HG02884 (cell line): ENCODE measurements at regions not wholly inside any gene's neighbourhood (a gene's known extent, or its start where the extent isn't known, plus 50 kb on each side); places are given as distances from the start of the nearest gene placed in this dataset.

Experiments used
- ATAC-seq: cut with Tn5 transposase; IDR thresholded peaks from one replicate; pipeline ENCODE4 v1.9.1; 2021; ENCODE audit warnings: mild to moderate bottlenecking, moderate library complexity; ENCODE audit not compliant: unreplicated experiment

DNA sequence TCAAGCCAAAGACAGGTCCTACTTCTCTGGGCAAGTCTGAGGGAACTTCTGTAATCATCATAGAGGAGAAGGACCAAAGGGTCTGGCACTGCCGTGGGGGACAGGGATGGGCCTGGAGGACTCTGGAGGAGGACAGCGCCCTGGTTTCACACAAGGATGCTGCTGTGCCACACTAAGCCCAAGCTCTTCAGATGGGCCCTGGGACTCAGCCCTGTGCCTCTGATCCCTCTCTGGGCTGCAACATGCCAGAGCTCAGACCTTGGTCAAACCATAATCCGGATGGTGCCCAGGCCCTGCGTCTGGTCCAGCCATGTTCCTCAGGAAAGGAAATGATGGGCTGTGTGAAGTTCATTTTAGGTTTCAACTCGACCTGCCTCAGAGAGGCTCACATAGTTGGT, 222.0 kb upstream of the COPS8 start:
- ATAC-seq: no peak

DNA sequence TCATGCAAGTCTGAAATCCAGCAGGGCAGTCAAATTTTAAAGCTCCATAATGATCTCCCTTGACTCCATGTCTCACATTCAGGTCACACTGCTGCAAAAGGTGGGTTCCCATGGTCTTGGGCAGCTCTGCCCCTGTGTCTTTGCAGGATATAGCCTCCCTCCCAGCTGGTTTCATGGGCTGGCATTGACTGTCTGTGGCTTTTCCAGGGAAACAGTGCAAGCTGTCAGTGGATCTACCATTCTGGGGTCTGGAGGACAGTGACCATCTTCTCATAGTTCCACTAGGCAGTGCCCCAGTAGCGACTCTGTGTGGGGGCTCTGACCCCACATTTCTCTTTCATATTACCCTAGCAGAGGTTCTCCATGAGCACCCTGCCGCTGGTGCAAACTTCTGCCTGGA, 220.6 kb upstream of the COPS8 start:
- ATAC-seq: no peak

- ATAC-seq: no peak
Observed at GRCh38 chr2:236866542-236867340, 218.9 kb upstream of the COPS8 start.

- no peak for ATAC-seq
Observed at GRCh38 chr2:236867441-236868260, 218.0 kb upstream of the COPS8 start.

- ATAC-seq: no peak
Observed at GRCh38 chr2:236870370-236870769, 215.3 kb upstream of the COPS8 start.

GRCh38 chr2:236871500-236872001, 214.1 kb upstream of the COPS8 start:
- no peak for ATAC-seq

GRCh38 chr2:236872015-236872414, 213.7 kb upstream of the COPS8 start:
- ATAC-seq: no peak

GRCh38 chr2:236872981-236873380, 212.7 kb upstream of the COPS8 start:
- ATAC-seq: no peak

DNA sequence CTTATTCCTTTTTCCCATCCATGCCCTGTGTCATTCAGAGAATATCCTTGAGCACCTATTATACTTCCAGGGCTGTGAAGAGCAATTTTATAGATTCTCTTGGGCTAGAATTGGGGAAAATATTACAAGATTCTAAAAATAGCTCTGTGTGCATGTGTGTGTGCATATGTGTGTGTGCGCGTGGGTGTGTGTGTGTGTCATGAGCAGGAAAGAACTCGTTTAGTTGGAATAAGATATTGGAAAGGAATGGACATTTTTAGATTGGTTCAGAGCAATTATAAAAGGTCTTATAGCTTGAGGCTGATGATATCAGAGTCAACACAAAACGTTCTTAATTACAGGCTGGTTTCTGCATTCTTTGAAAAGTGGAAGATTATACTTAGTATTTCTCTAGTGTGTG, 212.1 kb upstream of the COPS8 start:
- ATAC-seq: no peak

DNA sequence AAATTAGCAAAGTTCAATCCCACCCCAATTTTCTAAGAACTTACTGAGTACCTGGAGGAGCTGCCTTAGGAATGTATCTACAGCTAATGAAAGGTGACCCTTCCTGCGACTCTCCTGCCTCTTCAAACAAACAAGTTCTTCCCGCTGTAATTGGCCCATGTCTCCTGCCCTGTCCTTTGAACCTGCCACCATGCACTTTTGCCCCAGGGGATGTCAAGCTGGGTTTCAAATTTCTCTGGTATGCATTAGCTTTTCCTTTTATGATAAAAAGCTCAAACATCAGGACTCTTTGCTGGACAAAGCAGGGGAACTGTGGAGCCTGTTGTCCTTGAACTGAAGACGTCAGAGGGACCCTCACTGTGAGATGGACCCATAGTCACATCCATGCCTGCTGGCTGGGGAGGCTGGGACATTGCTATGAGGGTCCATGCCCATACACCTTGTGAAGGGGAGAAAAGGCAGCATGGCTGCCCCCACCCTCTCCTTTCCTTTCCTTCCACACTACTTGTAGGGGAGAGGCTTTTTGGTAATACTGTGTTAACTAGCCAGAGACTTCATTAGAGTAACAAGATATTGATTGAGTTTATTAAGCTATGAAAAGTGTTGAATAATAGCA, 210.7 kb upstream of the COPS8 start:
- no peak for ATAC-seq

DNA sequence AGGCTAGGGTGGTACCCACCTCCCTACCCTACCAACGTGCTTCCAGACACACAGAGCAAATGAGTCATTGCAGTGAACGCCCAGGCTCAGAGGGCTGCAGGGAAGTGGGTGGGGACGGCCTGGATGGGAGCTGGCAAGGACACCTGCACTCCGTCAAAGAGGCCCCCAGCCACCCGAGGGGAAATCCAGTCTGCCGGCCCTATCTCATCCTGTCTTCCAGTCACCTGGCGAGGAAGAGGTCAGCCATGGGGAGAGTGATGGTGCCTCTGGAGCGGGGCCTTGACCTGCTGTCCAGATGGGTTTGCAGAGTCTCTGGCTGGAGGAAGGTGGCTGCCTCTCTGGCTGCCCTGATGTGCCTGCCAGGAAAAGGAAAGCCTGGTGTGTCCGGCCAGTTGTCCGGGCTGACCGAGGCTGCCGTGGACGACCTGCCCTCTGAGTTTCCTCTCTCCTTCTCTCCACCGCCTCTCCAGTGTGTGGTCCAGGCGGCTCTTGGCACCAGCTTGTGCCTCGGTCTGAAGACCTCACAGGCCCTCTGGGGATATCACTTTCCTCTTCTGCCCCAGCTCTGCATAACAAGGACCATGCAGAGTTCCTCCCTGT, 209.7 kb upstream of the COPS8 start:
- ATAC-seq: no peak

- ATAC-seq: no peak
Observed at GRCh38 chr2:236876642-236877041, 209.0 kb upstream of the COPS8 start.

DNA sequence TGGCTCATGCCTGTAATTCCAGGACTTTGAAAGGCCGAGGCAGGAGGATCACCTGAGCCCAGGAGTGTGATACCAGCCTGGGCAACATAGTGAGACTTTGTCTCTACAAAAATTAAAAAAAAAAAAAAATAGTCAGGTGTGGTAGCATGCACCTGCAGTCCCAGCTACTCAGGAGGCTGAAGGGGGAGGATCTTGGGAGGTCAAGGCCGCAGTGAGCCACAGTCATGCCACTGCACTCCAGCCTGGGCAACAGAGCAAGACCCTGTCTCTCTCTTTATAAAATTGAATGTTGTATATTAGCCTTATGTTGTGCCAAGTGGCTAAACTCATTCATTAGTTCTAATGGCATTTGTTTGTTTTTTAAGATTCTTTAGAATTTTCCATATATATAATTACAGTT, 207.7 kb upstream of the COPS8 start:
- no peak for ATAC-seq

- no peak for ATAC-seq
Observed at GRCh38 chr2:236879416-236879963, 206.2 kb upstream of the COPS8 start.

DNA sequence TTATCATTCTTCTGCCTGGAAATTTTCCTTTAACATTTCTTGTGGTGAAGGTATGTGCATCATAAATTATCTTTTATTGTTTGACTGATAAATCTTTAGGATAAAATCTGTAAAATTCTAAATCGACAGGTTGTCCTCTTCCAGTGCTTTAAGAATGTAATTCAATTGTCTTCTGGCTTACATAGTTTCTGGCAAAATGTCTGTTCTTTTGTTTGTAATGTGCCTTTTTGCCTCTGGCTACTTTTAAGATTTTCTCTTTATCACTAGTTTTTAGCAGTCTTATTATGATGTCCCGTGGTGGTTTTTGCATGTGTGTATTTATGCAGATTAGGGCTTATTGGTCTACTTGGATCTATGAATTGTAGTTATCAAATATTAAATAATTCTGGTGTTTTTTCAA, 203.6 kb upstream of the COPS8 start:
- ATAC-seq: no peak

- no peak for ATAC-seq
Observed at GRCh38 chr2:236882930-236883329, 202.8 kb upstream of the COPS8 start.

GRCh38 chr2:236883819-236884218, 201.9 kb upstream of the COPS8 start:
- no peak for ATAC-seq

DNA sequence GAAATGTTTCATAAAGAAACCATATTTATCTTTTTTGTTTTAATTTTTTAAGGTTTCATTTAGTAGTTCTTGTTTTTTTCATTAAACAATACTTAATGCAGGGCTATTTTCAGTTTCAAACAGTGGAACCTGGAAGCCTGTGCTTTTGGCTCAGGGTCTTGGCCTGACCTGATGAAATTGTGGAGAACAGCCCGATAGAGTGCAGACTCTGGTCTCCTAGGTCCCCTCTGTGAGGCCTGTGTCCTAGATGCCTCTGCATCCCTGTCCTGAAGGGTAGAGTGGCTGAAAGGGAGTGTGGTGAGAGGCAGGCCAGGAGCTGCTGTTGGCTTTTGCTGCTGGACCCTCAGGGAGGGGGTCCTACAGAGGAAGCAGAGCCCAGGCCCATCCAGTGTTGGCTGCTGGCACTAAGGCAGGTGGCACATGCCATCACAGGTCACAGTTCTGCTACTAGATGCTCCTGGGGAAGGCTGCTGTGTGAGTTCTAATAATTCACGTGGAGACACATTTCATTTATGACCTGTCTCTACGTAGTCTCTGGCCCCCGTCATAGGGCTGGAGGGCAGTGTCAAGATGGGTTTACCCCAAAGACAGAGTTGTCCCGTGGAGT, 201.0 kb upstream of the COPS8 start:
- ATAC-seq: no peak

DNA sequence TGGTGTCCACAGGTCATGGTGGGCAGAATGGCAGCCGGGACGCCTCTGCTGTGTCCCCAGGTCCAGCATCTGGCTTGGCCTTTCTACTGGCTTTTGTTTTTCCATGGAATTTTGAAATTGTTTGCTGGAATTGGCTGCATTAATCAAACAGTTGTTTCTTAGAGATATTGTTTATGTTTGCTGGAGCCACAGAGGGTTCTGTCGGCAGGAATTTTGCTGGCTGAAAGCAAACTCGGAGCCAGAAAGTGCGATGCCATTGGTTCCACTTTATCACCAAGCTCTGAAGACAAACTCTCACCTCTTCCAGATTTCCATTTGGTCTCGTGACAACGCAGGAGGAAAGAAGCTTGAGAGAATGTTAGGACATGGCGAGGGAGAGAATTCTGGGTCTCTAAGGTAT, 199.2 kb upstream of the COPS8 start:
- ATAC-seq: no peak

DNA sequence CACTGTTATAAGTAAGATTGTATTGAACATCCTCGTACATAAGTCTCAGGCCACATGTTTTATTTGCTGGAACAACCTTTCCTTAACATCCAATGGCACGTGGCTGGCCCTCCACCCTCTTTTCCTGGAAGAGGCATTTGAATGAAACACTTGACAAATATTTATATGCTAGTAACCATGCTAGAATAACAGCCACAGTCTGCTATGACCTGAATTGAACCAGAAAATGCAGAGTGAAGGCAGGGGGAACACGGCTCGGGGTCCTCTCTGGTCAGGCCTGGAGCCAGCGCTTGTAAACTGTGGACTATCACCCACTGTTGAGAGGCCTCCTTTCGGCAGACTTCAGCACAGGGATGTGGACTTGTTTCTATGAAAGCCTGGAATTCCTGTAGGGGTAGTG, 198.2 kb upstream of the COPS8 start:
- no peak for ATAC-seq
